ENCODE measurements at regions not wholly inside any gene's neighbourhood (a gene's known extent, or its start where the extent isn't known, plus 50 kb on each side); places are given as distances from the start of the nearest gene placed in this dataset.
"Not testable (repeated sequence)": the region's sequence is repeated elsewhere in the genome, so short reads cannot be mapped to it uniquely, and the experiment has no call there.

DNA sequence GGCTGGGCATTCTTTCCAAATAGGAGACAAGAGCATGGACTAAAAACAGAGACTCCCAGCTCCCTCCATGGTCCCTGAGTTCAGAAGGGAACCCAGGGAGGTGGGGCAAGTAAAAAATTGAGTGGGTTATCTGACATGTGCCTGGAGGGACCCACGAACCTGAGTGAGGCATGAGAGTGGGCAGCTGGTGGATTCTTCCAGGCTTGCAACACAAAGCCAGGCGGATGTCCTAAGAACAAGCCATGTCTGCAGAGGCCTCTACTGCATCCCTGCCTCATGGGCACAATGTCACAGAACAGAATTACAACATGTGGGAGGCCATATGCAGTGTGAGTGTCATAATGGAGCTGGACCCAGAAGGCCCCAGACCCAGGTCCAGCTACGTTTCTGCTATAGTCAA is 3949.4 kb upstream of the OR11H1 start:
- H3K27ac ChIP-seq (ENCODE audit: low read length); intact Hi-C loops (cut with micrococcal nuclease); H3K27me3 Mint-ChIP-seq (ENCODE audit: low read depth in 2 of 2); DNase-seq; ATAC-seq; H3K27me3 ChIP-seq (ENCODE audit: control insufficient read depth, insufficient read depth, low read length); H3K4me3 Mint-ChIP-seq; H3K4me1 ChIP-seq (ENCODE audit: control insufficient read depth, insufficient read depth, low read length); H3K4me1 Mint-ChIP-seq; H3K4me3 ChIP-seq (ENCODE audit: low read length); H3K27ac Mint-ChIP-seq; H3K36me3 ChIP-seq (ENCODE audit: control insufficient read depth, insufficient read depth, low read length): not testable (repeated sequence)
- Mint-ChIP-seq H3K36me3 (peaks cover 59% of the 10 kb centered on the region), H3K9me3 (peaks cover 31 to 51% of the 10 kb centered on the region in 2 donors)
- WGBS (ENCODE audit: insufficient coverage): 46% methylated on average over 3 of the region's 3 CpGs
- H3K9me3 ChIP-seq (ENCODE audit: control insufficient read depth, insufficient read depth, low read length): peaks cover 49% of the 10 kb centered on the region

DNA sequence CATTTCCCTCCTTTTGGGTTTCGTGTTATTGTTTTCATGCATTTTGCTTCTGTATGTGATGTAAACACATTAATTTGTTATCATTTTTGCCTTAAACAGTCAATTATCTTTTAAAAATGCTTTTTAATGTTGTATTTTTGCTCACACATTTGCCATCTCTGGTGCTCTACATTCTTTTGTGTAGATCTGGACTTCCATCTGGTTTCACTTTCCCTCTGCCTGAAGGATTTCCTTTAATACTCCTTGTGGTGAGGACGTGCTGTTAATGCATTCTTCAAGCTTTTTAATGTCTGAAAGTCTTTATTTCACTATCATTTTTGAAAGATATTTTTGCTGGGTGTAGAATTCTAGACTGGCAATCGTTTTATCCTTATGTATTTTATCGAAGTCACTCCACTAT is 3945.9 kb upstream of the OR11H1 start:
- H3K36me3 ChIP-seq (ENCODE audit: control insufficient read depth, insufficient read depth, low read length); intact Hi-C loops (cut with micrococcal nuclease); H3K4me3 Mint-ChIP-seq; H3K4me1 Mint-ChIP-seq; H3K27me3 Mint-ChIP-seq (ENCODE audit: low read depth in 2 of 2); H3K4me3 ChIP-seq (ENCODE audit: low read length); DNase-seq; H3K27ac Mint-ChIP-seq; H3K27me3 ChIP-seq (ENCODE audit: control insufficient read depth, insufficient read depth, low read length); H3K4me1 ChIP-seq (ENCODE audit: control insufficient read depth, insufficient read depth, low read length); ATAC-seq; H3K27ac ChIP-seq (ENCODE audit: low read length): not testable (repeated sequence)
- Mint-ChIP-seq H3K9me3 (peaks cover 22 to 47% of the 10 kb centered on the region in 2 donors), H3K36me3 (peaks cover 42% of the 10 kb centered on the region)
- H3K9me3 ChIP-seq (ENCODE audit: control insufficient read depth, insufficient read depth, low read length): peaks cover 34% of the 10 kb centered on the region
- 70% methylated on average over 3 of the region's 4 CpGs for WGBS (ENCODE audit: insufficient coverage)

DNA sequence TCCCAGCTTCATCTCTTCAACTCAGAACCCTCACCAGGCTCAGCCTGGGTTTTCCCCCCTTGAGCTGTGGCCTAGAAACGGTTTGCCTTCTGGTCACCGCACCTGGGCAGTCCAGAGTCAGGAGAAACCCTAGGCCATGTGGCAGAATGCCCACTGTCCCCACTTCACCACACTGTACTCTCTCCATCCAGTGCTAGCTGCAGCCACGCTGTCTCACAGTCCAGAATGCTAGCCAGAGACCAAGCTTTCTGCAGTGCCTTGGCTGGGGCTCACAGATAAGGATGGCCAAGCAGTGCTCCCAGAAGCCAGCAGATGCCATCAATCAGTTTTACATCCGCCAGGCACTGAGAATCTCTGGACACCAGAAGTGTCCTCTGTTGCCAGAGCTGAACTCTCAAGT is 3943.8 kb upstream of the OR11H1 start:
- intact Hi-C loops (cut with micrococcal nuclease); H3K4me1 Mint-ChIP-seq; H3K27ac Mint-ChIP-seq; ATAC-seq; H3K4me1 ChIP-seq (ENCODE audit: control insufficient read depth, insufficient read depth, low read length); DNase-seq; H3K27me3 ChIP-seq (ENCODE audit: control insufficient read depth, insufficient read depth, low read length); H3K4me3 Mint-ChIP-seq; H3K36me3 ChIP-seq (ENCODE audit: control insufficient read depth, insufficient read depth, low read length); H3K27me3 Mint-ChIP-seq (ENCODE audit: low read depth in 2 of 2); H3K4me3 ChIP-seq (ENCODE audit: low read length); H3K27ac ChIP-seq (ENCODE audit: low read length): not testable (repeated sequence)
- 41% methylated on average over 4 of the region's 4 CpGs for WGBS (ENCODE audit: insufficient coverage)
- peaks cover 24% of the 10 kb centered on the region for H3K36me3 Mint-ChIP-seq
- peaks cover 21% of the 10 kb centered on the region for H3K9me3 ChIP-seq (ENCODE audit: control insufficient read depth, insufficient read depth, low read length)
- H3K9me3 Mint-ChIP-seq: peaks cover 16 to 41% of the 10 kb centered on the region in 2 donors

DNA sequence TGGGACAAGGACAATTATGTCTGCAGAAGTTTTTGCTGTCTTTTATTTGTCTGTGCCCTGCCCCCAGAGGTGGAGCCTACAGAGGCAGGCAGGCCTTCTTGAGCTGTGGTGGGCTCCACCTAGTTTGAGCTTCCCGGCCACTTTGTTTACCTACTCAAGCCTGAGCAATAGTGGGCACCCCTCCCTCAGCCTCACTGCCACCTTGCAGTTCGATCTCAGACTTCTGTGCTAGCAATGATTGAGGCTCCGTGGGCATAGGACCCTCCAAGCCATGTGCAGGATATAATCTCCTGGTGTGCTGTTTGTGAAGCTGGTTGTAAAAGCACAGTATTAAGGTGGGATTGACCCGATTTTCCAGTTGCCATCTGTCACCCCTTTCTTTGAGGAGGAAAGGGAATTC is 3933.4 kb upstream of the OR11H1 start:
- H3K4me3 Mint-ChIP-seq; H3K27ac ChIP-seq (ENCODE audit: low read length); H3K27me3 ChIP-seq (ENCODE audit: control insufficient read depth, insufficient read depth, low read length); H3K36me3 ChIP-seq (ENCODE audit: control insufficient read depth, insufficient read depth, low read length); ATAC-seq; H3K4me1 ChIP-seq (ENCODE audit: control insufficient read depth, insufficient read depth, low read length); intact Hi-C loops (cut with micrococcal nuclease); DNase-seq; H3K4me1 Mint-ChIP-seq; H3K4me3 ChIP-seq (ENCODE audit: low read length); H3K27ac Mint-ChIP-seq; H3K27me3 Mint-ChIP-seq (ENCODE audit: low read depth in 2 of 2): not testable (repeated sequence)
- WGBS (ENCODE audit: insufficient coverage): 58% methylated on average over 4 of the region's 4 CpGs
- Mint-ChIP-seq H3K36me3 (peaks cover 36% of the 10 kb centered on the region), H3K9me3 (peaks cover 23 to 38% of the 10 kb centered on the region in 2 donors)
- peaks cover 29% of the 10 kb centered on the region for H3K9me3 ChIP-seq (ENCODE audit: control insufficient read depth, insufficient read depth, low read length)

DNA sequence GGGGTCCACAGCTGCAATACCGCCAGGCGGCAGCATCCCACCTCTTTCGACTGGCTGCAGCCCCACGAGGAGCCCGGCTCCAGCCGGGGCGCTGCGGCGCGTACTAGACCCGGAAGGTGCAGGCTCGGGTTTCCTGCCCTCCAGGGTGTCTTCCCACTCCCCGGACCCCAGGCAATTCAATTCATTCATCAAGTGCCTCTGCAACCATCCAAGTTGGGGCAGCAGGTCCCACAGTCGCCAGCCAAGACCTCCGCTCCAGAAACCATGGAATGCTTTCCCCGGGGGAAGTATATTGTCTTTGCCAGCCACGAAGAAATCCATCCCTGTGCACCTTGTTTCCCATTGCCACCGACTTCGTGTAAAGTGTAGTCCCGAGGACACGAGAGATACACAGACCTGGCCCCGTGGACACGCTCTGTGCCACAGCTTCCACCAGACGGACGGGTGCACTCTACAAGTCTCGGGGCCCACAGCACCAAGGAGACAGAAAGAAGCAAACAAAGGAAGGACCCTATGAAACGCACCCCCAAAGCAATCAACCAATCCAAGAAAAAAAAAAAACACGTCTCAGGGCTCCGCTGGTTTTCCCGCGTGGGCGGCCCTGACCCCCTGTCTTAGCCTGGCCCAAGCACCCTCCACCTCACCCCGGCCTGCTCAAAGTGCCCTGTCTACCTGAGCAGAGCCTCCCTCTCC is 3930.2 kb upstream of the OR11H1 start:
- H3K27ac ChIP-seq (ENCODE audit: low read length); intact Hi-C loops (cut with micrococcal nuclease); H3K4me3 Mint-ChIP-seq; H3K27me3 ChIP-seq (ENCODE audit: control insufficient read depth, insufficient read depth, low read length); ATAC-seq; H3K27me3 Mint-ChIP-seq (ENCODE audit: low read depth in 2 of 2); H3K4me1 Mint-ChIP-seq; DNase-seq; H3K4me1 ChIP-seq (ENCODE audit: control insufficient read depth, insufficient read depth, low read length); H3K4me3 ChIP-seq (ENCODE audit: low read length); H3K36me3 ChIP-seq (ENCODE audit: control insufficient read depth, insufficient read depth, low read length); H3K27ac Mint-ChIP-seq; H3K36me3 Mint-ChIP-seq: not testable (repeated sequence)
- H3K9me3 ChIP-seq (ENCODE audit: control insufficient read depth, insufficient read depth, low read length): peaks cover 51% of the 10 kb centered on the region
- H3K9me3 Mint-ChIP-seq: peaks cover 7 to 24% of the 10 kb centered on the region in 2 donors
- WGBS (ENCODE audit: insufficient coverage): 82% methylated on average over 33 of the region's 33 CpGs
